Ovary (tissue), 3 donors: ENCODE measurements at regions not wholly inside any gene's neighbourhood (a gene's known extent, or its start where the extent isn't known, plus 50 kb on each side); places are given as distances from the start of the nearest gene placed in this dataset.

Experiments
- CTCF ChIP-seq, 3 donors: fragments of 450-650 bp in 2 of 3; fragments of 200-600 bp in 1 of 3; IDR thresholded peaks; one replicate each; pipeline versions ENCODE4 v1.5.1 to v1.8.0; 2016 to 2022; ENCODE audit warnings: antibody characterized with exemption in 3 of 3, mild to moderate bottlenecking in 1 of 3
- POLR2A ChIP-seq: fragments of 450-650 bp; IDR thresholded peaks from one replicate; pipeline ENCODE4 v1.6.1; 2017; ENCODE audit warnings: antibody characterized with exemption, mild to moderate bottlenecking, moderate library complexity
- donor health status: DM: no; HTN: no; CAD: no.

- TF ChIP-seq CTCF (IDR thresholded peaks at IDR 0.05) (no peak), POLR2A (no peak)
Measured at GRCh38 chr6:165752451-165752850, 89.4 kb upstream of the PDE10A start.
